ENCODE measurements at regions not wholly inside any gene's neighbourhood (a gene's known extent, or its start where the extent isn't known, plus 50 kb on each side); places are given as distances from the start of the nearest gene placed in this dataset.
"Not testable (repeated sequence)": the region's sequence is repeated elsewhere in the genome, so short reads cannot be mapped to it uniquely, and the experiment has no call there.

- no peak for DNase-seq
Measured at GRCh38 chr13:61600360-61601033, 184.8 kb upstream of the PCDH20 start.

DNA sequence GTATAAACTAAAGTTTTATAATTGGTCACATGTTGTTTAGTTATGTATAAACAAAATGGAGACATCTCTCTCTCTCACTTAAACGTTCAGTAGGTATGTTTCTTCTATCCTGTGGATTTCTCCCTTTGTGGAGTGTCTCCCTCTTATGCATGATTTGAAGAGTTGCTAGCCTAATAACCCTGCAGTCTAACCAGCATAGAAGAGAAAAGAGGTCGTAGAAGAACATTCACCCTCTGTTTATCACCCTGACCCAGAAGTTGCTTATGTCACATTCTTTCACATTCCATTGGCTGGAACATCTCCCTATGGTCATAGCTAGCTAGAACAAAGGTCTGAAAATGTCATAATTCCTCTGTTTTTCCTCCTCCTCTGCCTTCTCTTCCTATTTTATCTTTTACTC is 176.8 kb upstream of the PCDH20 start:
- no peak for DNase-seq

DNA sequence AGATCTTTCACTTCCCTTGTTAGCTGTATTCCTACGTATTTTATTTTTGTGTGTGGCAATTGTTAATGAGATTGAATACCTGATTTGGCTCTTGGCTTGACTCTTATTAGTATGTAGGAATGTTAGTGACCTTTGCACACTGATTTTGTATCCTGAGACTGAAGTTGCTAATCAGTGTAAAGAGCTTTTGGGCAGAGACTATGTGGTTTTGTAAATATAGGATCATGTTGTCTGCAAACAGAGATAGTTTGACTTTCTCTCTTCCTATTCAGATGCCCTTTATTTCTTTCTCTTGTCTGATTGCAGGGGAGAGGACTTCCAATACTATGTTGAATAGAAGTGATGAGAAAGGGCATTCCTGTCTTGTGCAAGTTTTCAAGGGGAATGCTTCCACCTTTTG is 160.3 kb upstream of the PCDH20 start:
- no peak for DNase-seq

DNA sequence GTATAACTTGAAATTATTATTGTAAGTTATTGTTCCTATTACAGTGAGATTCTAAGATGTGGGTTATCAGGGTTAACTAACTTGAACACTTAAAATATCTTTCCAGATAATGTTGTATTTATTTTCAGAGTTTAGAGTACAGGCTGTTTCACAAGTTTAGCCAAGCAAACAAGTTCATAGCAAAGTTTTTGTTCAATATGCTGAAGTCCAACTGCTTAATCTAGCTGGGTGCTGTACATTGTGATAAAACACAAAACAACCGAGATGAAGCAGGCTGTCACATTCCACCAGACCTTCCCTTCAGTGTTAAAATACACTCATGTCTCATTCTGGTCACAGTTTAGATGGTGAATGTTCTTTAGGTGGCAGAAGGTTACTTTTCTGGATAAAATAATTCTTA is 148.0 kb upstream of the PCDH20 start:
- DNase-seq, result no peak

- no peak for DNase-seq
Measured at GRCh38 chr13:61546911-61547310, 131.3 kb upstream of the PCDH20 start.

DNA sequence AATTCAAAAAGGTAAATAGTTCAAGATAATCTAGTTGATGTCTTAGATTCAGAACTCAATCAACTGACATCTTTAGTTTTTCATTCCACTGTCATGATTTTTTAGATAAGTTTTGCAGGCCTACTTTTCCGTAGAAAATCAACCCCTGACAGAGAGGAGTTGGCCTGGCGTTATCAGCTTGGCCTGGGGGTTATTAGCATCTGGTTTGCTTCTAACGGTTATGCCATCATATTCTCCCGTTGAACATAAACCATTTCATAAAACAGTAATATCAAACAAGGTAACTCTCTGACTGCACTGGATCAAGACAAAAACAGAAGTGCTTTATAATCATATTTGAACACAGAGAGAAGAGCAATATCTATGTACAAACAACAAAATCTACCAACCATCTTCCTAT is 130.8 kb upstream of the PCDH20 start:
- no peak for DNase-seq

- DNase-seq, result no peak
Measured at GRCh38 chr13:61536433-61536832, 120.8 kb upstream of the PCDH20 start.

- no peak for DNase-seq
Measured at GRCh38 chr13:61531383-61532065, 115.9 kb upstream of the PCDH20 start.

GRCh38 chr13:61519214-61519613 is 103.6 kb upstream of the PCDH20 start:
- DNase-seq, result not testable (repeated sequence)

GRCh38 chr13:61508936-61509335 is 93.3 kb upstream of the PCDH20 start:
- DNase-seq, result no peak

DNA sequence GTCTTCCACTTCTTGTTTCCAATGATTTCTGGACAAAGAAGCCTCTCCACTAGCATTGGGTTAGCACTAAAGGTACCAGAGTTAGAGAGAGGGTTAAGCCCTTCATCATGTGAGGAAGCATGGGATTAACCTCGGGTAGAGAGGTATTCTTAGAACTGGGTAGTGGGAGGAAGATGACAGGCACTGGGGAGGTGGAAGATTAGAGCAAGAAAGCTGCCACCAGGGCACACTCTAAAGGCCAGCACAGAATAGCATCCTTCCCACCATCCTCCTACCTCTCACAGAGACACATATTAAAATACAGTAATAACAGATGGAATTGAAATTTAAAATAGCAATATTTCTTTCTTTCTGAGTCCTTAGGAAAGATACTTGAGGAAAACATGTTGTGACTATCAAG is 84.5 kb upstream of the PCDH20 start:
- no peak for DNase-seq

DNA sequence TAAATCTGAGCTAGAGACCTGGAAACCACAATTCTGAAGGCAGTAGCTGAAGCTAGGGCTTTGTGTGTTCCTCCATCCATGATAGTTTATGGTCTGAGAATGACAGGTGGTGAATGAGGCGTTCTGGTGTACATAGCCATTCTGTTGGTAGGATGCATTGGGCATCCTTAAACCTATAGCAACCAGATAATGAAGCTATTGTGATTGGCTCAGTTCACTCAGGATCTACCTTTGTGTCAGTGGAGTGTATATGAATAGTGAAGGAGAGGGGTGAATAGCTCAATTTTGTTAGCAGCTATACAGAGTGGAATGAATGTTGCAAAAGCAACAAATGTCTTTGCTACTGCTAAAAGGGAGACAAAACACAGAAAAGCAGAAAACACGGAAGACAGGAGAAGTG is 80.0 kb upstream of the PCDH20 start:
- DNase-seq, result no peak

DNA sequence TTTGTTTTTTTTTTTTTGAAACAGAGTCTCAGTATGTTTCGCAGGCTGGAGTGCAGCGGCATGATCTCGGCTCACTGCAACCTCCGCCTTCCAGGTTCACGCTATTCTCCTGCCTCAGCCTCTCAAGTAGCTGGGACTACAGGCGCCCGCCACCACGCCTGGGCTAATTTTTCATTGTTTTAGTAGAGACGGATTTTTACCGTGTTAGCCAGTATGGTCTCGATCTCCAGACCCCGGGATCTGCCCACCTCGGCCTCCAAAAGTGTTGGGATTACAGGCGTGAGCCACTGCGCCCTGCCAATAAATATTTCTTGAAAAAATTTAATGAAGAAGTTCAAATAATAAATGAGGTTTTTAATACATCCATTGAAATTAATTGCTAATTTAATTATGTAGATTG is 77.9 kb upstream of the PCDH20 start:
- DNase-seq, result not testable (repeated sequence)

DNA sequence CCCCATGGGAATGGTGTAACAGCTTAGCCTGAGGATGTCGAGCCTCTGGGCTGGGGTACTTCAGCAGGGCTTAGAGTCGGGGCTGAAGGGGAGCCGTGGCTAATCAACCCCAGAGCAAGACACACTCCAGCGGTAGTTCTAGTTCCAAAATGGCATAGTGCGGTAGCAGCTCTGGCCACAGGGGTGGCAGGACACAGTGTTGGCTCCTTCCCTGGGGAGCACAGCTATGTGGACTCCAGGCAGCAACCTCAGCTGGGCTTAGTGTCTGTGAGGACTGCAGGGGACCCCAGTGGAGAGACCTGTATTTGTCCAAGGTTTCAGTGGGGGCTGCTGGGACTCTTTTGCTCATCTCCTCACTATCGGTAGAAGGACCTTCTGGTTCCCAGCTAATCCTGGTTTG is 70.8 kb upstream of the PCDH20 start:
- DNase-seq, result no peak

GRCh38 chr13:61485128-61485765 is 69.6 kb upstream of the PCDH20 start:
- no peak for DNase-seq

GRCh38 chr13:61477619-61478018 is 62.0 kb upstream of the PCDH20 start:
- DNase-seq, result no peak

DNA sequence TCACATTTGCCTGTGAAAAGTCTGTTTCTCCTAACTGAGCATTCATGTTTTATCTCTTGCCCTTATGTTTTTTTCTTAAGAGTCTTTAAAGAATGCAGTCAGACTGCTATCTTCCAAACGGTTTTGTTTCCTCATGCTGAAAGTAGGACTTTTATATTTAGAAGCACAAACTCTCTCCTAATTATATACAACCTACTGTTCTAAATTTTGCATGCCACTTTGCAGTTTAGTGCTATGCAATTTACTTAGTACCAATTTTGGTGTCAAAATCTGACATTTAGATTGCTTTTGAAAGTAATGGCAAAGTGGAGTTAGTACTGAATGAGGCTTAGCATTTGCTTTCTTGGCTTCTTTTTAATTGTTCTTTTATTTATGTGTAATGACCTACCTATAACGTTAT is 55.1 kb upstream of the PCDH20 start:
- no peak for DNase-seq

DNA sequence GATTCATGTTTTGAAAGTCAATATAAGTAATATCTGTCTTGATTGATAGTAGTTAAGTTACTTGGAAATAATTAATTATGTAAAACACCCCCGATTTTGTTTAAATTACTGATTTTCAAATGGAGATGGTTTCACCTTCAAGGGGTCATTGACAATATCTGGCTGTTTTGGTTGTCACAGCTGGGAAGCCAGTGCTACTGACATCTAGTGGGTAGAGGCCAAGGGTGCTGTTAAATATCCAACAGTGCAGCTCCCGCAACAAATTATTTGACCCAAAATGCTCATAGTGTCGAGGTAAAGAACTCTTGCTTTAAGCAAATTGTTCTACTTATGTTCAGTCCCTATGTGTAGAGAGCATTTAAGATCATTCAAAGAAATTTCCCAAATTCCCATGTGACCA is 50.6 kb upstream of the PCDH20 start:
- DNase-seq, result no peak
